GM23338 (cell line): ENCODE measurements at regions not wholly inside any gene's neighbourhood (a gene's known extent, or its start where the extent isn't known, plus 50 kb on each side); places are given as distances from the start of the nearest gene placed in this dataset.

Experiments used
- CREB1 ChIP-seq: fragments of 250-450 bp; sonication (Bioruptor Pico); IDR thresholded peaks from 2 replicates; pipeline ENCODE4 v1.5.0; 2020; ENCODE audit warnings: low read depth, mild to moderate bottlenecking, moderate library complexity
- CTCF ChIP-seq, 2 experiments: fragments of 200-600 bp in 1 of 2; sonication (generic) in 1 of 2; conservative IDR thresholded peaks; 2 replicates each; pipeline versions ENCODE4 v1.5.1 to v1.6.1; 2016 to 2017; ENCODE audit warnings: antibody characterized with exemption in 2 of 2, low read depth in 2 of 2, mild to moderate bottlenecking in 2 of 2, moderate library complexity in 1 of 2
- ETS1 ChIP-seq: IDR thresholded peaks from 2 replicates; pipeline ENCODE4 v1.6.1; 2016; ENCODE audit warnings: antibody characterized with exemption
- EZH2 ChIP-seq: fragments of 200-600 bp; sonication (generic); IDR thresholded peaks from one replicate; pipeline ENCODE4 v1.8.0; 2017; ENCODE audit warnings: antibody characterized with exemption, mild to moderate bottlenecking, low read depth; ENCODE audit not compliant: unreplicated experiment
- EZH2phosphoT487 ChIP-seq: fragments of 200-600 bp; sonication (generic); IDR thresholded peaks from one replicate; pipeline ENCODE4 v1.8.1; 2018; ENCODE audit warnings: antibody characterized with exemption; ENCODE audit not compliant: unreplicated experiment
- JUNB ChIP-seq: IDR thresholded peaks from one replicate; pipeline ENCODE4 v1.6.1; 2016; ENCODE audit warnings: antibody characterized with exemption; ENCODE audit not compliant: unreplicated experiment
- NANOG ChIP-seq: IDR thresholded peaks from 2 replicates; pipeline ENCODE4 v1.6.1; 2016; ENCODE audit warnings: antibody characterized with exemption, borderline replicate concordance
- POLR2AphosphoS5 ChIP-seq: IDR thresholded peaks from 2 replicates; pipeline ENCODE4 v1.6.1; 2016; ENCODE audit warnings: antibody characterized with exemption, low read depth
- REST ChIP-seq: IDR thresholded peaks from one replicate; pipeline ENCODE4 v1.6.1; 2018; ENCODE audit warnings: antibody characterized with exemption; ENCODE audit not compliant: unreplicated experiment
- STAT1 ChIP-seq: IDR thresholded peaks from one replicate; pipeline ENCODE4 v1.6.1; 2016; ENCODE audit warnings: antibody characterized with exemption; ENCODE audit not compliant: unreplicated experiment
- ZNF114 ChIP-seq: fragments of 250-450 bp; sonication (Bioruptor Pico); IDR thresholded peaks from 2 replicates; pipeline ENCODE4 v1.5.0; 2020; ENCODE audit warnings: mild to moderate bottlenecking, moderate library complexity
- ZNF331 ChIP-seq: fragments of 250-450 bp; sonication (Bioruptor Pico); IDR thresholded peaks from 2 replicates; pipeline ENCODE4 v1.5.0; 2020; ENCODE audit warnings: low read depth, mild to moderate bottlenecking, moderate library complexity

- TF ChIP-seq CREB1 (CRISPR knock-in tag) (no peak), CTCF (conservative IDR thresholded peaks at IDR 0.05; ENCODE audit: low read depth in 2 of 2) (no peak), POLR2AphosphoS5 (no peak), EZH2phosphoT487 (no peak), EZH2 (no peak), REST (no peak), JUNB (no peak), ETS1 (no peak), ZNF331 (CRISPR knock-in tag) (no peak), NANOG (no peak), STAT1 (no peak), ZNF114 (CRISPR knock-in tag) (no peak)
These were observed 167.9 kb upstream of the CITED2 start for GRCh38 chr6:139542351-139542750.
